ENCODE measurements at regions not wholly inside any gene's neighbourhood (a gene's known extent, or its start where the extent isn't known, plus 50 kb on each side); places are given as distances from the start of the nearest gene placed in this dataset.
A peak's percentile ranks its signal among the peaks of the same experiment; 100 is the strongest.

GRCh38 chr12:86777325-86777724, 521.1 kb upstream of the MGAT4C start:
- no peak overlapping the region for H3K27ac ChIP-seq (ENCODE audit: control insufficient read depth, insufficient read depth, low read length)
- no peak overlapping the region for H3K9ac ChIP-seq (ENCODE audit: control insufficient read depth, extremely low read depth, insufficient read depth, low read length)
- H3K4me2 ChIP-seq (ENCODE audit: control insufficient read depth, extremely low read depth, insufficient read depth, low read depth, low read length): no peak overlapping the region
- H3K27me3 ChIP-seq (ENCODE audit: control insufficient read depth, extremely low read depth, insufficient read depth, low read length): no peaks in the 10 kb centered on the region
- peaks cover 3% of the 10 kb centered on the region for H3K4me1 ChIP-seq (ENCODE audit: control insufficient read depth, extremely low read depth, insufficient read depth, low read length)
- no peak for TF ChIP-seq EZH2 (IDR thresholded peaks at IDR 0.05; ENCODE audit: low read length)
- TF ChIP-seq, protein P1, sequence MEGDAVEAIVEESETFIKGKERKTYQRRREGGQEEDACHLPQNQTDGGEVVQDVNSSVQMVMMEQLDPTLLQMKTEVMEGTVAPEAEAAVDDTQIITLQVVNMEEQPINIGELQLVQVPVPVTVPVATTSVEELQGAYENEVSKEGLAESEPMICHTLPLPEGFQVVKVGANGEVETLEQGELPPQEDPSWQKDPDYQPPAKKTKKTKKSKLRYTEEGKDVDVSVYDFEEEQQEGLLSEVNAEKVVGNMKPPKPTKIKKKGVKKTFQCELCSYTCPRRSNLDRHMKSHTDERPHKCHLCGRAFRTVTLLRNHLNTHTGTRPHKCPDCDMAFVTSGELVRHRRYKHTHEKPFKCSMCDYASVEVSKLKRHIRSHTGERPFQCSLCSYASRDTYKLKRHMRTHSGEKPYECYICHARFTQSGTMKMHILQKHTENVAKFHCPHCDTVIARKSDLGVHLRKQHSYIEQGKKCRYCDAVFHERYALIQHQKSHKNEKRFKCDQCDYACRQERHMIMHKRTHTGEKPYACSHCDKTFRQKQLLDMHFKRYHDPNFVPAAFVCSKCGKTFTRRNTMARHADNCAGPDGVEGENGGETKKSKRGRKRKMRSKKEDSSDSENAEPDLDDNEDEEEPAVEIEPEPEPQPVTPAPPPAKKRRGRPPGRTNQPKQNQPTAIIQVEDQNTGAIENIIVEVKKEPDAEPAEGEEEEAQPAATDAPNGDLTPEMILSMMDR (optimal IDR thresholded peaks at IDR 0.05 in 1 of 3, IDR thresholded peaks at IDR 0.05 in 1 of 3, conservative IDR thresholded peaks at IDR 0.05 in 1 of 3; ENCODE audit: extremely low read depth in 1 of 3, insufficient read depth in 2 of 3, low read length in 3 of 3): no peak
- H3K9me3 ChIP-seq (ENCODE audit: control insufficient read depth, low read depth, low read length): no peaks in the 10 kb centered on the region
- no peaks in the 10 kb centered on the region for H4K20me1 ChIP-seq (ENCODE audit: control insufficient read depth, extremely low read depth, insufficient read depth, low read length)
- no peak for FAIRE-seq
- dilution Hi-C loops (cut with MboI; ENCODE audit: extremely low pct_ligation_motif_present, low sequenced_read_pairs): no loop called here
- H3K4me3 ChIP-seq (ENCODE audit: control insufficient read depth in 2 of 3, extremely low read depth in 1 of 3, insufficient read depth in 2 of 3, low read depth in 1 of 3, low read length in 3 of 3): no peak overlapping the region
- H3K9me1 ChIP-seq (ENCODE audit: control insufficient read depth, extremely low read depth, insufficient read depth, low read length): no peaks in the 10 kb centered on the region
- peak overlapping the region; percentile 33 for H2AFZ ChIP-seq (ENCODE audit: control insufficient read depth, low read length)
- no peaks in the 10 kb centered on the region for H3K79me2 ChIP-seq (ENCODE audit: control insufficient read depth, insufficient read depth, low read length)
- DNase-seq (ENCODE audit: low read depth, low spot score): no peak
- no peaks in the 10 kb centered on the region for H3K36me3 ChIP-seq (ENCODE audit: control insufficient read depth in 2 of 2, extremely low read depth in 1 of 2, insufficient read depth in 2 of 2, low read length in 2 of 2)

DNA sequence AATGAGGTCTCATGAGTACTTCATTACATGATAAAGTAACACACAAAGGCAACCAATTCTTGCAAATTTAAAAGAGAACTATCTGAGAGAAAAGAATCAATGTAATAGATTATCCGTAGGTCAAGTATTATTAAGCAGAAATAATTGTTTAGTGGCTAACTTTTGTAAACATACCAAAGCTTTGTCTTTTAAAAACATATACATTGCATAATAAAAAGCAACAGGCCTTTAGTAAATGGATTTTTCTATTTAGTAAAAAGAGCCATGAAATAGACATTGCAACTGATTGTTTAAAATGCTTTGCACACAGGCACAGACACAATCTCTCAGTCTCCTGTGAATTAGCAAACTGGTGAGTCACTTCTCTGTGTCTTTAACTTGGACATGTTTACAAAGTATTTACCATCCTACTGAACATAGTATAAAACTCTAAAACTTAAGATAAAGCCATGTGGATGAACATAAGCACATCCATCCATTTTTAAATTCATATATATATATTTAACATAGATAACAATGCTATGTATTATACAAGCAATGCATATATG, 518.7 kb upstream of the MGAT4C start:
- Histone ChIP-seq H2AFZ (ENCODE audit: control insufficient read depth, low read length) (no peak overlapping the region), H3K36me3 (ENCODE audit: control insufficient read depth in 2 of 2, extremely low read depth in 1 of 2, insufficient read depth in 2 of 2, low read length in 2 of 2) (no peaks in the 10 kb centered on the region), H3K9me1 (ENCODE audit: control insufficient read depth, extremely low read depth, insufficient read depth, low read length) (no peaks in the 10 kb centered on the region), H3K27ac (ENCODE audit: control insufficient read depth, insufficient read depth, low read length) (no peak overlapping the region), H3K9me3 (ENCODE audit: control insufficient read depth, low read depth, low read length) (no peaks in the 10 kb centered on the region), H3K9ac (ENCODE audit: control insufficient read depth, extremely low read depth, insufficient read depth, low read length) (no peak overlapping the region), H3K27me3 (ENCODE audit: control insufficient read depth, extremely low read depth, insufficient read depth, low read length) (no peaks in the 10 kb centered on the region), H3K4me1 (ENCODE audit: control insufficient read depth, extremely low read depth, insufficient read depth, low read length) (peaks cover 3% of the 10 kb centered on the region), H3K79me2 (ENCODE audit: control insufficient read depth, insufficient read depth, low read length) (no peaks in the 10 kb centered on the region), H4K20me1 (ENCODE audit: control insufficient read depth, extremely low read depth, insufficient read depth, low read length) (no peaks in the 10 kb centered on the region), H3K4me3 (ENCODE audit: control insufficient read depth in 2 of 3, extremely low read depth in 1 of 3, insufficient read depth in 2 of 3, low read depth in 1 of 3, low read length in 3 of 3) (no peak overlapping the region), H3K4me2 (ENCODE audit: control insufficient read depth, extremely low read depth, insufficient read depth, low read depth, low read length) (no peak overlapping the region)
- DNase-seq (ENCODE audit: low read depth, low spot score) (no peak), FAIRE-seq (peak; percentile 32)
- TF ChIP-seq, protein P1 (optimal IDR thresholded peaks at IDR 0.05 in 1 of 3, IDR thresholded peaks at IDR 0.05 in 1 of 3, conservative IDR thresholded peaks at IDR 0.05 in 1 of 3; ENCODE audit: extremely low read depth in 1 of 3, insufficient read depth in 2 of 3, low read length in 3 of 3): no peak
- TF ChIP-seq EZH2 (IDR thresholded peaks at IDR 0.05; ENCODE audit: low read length): no peak
- dilution Hi-C loops (cut with MboI; ENCODE audit: extremely low pct_ligation_motif_present, low sequenced_read_pairs): no loop called here

All from keratinocyte (primary cell).